ENCODE measurements at regions not wholly inside any gene's neighbourhood (a gene's known extent, or its start where the extent isn't known, plus 50 kb on each side); places are given as distances from the start of the nearest gene placed in this dataset.

DNA sequence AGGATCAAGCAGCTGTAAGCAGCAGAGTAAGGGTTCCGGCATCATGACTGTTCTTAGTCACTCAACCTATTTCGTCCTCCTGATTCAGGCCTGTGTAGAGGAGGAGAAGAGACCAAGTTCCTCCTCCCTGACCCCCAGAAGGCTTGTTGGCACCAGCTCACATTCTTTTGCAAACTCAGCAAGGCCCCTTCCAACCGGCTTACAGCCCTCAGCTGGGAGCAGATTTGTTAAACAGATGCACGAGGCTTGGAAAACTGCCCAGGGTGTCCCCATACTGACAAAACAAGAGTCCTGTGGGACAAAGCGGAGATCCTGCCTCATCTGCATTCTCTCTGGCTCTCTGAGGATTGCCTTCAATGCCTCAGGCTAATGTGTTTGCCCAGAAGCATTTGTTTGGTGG is 113.2 kb upstream of the SOX21 start:
- TF ChIP-seq EZH2 (IDR thresholded peaks at IDR 0.05; ENCODE audit: low read length, missing control alignments): no peak
- TF ChIP-seq, protein P1, sequence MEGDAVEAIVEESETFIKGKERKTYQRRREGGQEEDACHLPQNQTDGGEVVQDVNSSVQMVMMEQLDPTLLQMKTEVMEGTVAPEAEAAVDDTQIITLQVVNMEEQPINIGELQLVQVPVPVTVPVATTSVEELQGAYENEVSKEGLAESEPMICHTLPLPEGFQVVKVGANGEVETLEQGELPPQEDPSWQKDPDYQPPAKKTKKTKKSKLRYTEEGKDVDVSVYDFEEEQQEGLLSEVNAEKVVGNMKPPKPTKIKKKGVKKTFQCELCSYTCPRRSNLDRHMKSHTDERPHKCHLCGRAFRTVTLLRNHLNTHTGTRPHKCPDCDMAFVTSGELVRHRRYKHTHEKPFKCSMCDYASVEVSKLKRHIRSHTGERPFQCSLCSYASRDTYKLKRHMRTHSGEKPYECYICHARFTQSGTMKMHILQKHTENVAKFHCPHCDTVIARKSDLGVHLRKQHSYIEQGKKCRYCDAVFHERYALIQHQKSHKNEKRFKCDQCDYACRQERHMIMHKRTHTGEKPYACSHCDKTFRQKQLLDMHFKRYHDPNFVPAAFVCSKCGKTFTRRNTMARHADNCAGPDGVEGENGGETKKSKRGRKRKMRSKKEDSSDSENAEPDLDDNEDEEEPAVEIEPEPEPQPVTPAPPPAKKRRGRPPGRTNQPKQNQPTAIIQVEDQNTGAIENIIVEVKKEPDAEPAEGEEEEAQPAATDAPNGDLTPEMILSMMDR (conservative IDR thresholded peaks at IDR 0.05 in 1 of 2, IDR thresholded peaks at IDR 0.05 in 1 of 2; ENCODE audit: low read depth in 1 of 2, low read length in 2 of 2): no peak
